Aorta (tissue), 5 donors: ENCODE measurements at regions not wholly inside any gene's neighbourhood (a gene's known extent, or its start where the extent isn't known, plus 50 kb on each side); places are given as distances from the start of the nearest gene placed in this dataset.
A peak's percentile ranks its signal among the peaks of the same experiment; 100 is the strongest.
"Not testable (repeated sequence)": the region's sequence is repeated elsewhere in the genome, so short reads cannot be mapped to it uniquely, and the experiment has no call there.

Experiments used
- ATAC-seq: fragments of 200-7000 bp; cut with Tn5 transposase; one replicate; pipeline ENCODE4 v1.9.1; 2022; ENCODE audit warnings: moderate library complexity; ENCODE audit not compliant: low FRiP score
- DNase-seq, 2 donors: peaks; one replicate each; pipeline ENCODE4 v3.0.0-alpha.2; 2020
- H3K27ac ChIP-seq, 2 donors: one replicate each; pipeline ENCODE4 v1.5.1; 2013; ENCODE audit warnings: low read length in 2 of 2, mild to moderate bottlenecking in 2 of 2, moderate library complexity in 2 of 2, control low read depth in 1 of 2, inconsistent platforms in 1 of 2, low read depth in 1 of 2
- H3K27me3 ChIP-seq, 2 donors: one replicate each; pipeline ENCODE4 v1.6.1; 2013; ENCODE audit warnings: control low read depth in 1 of 2, low read length in 1 of 2, mild to moderate bottlenecking in 1 of 2, moderate library complexity in 1 of 2; ENCODE audit not compliant: insufficient read depth in 2 of 2, control insufficient read depth in 1 of 2
- H3K36me3 ChIP-seq, 2 donors: one replicate each; pipeline ENCODE4 v1.6.1; 2013; ENCODE audit warnings: control low read depth in 1 of 2, low read length in 1 of 2, mild to moderate bottlenecking in 1 of 2; ENCODE audit not compliant: insufficient read depth in 2 of 2, control insufficient read depth in 1 of 2
- H3K4me1 ChIP-seq, 2 donors: one replicate each; pipeline ENCODE4 v1.6.1; 2013; ENCODE audit warnings: low read length in 2 of 2, control low read depth in 1 of 2, mild to moderate bottlenecking in 1 of 2, moderate library complexity in 1 of 2; ENCODE audit not compliant: insufficient read depth in 2 of 2, control insufficient read depth in 1 of 2
- H3K4me3 ChIP-seq, 2 donors: one replicate each; pipeline ENCODE4 v1.5.1; 2013; ENCODE audit warnings: low read length in 2 of 2, control low read depth in 1 of 2, mild to moderate bottlenecking in 1 of 2
- H3K9me3 ChIP-seq: one replicate; pipeline ENCODE4 v1.6.1; 2013; ENCODE audit warnings: mild to moderate bottlenecking, low read length; ENCODE audit not compliant: control insufficient read depth
- whole genome bisulfite sequencing, 2 donors: extraction: QIAGEN DNeasy Blood & Tissue Kit; methylation state at CpG; one replicate each; pipeline ENCODE4 v1.1.7; 2013; 5-methylcytosine and 5-hydroxymethylcytosine counted together
- intact Hi-C, 2 donors: fragments of 100-400 bp; cut with DNase I; formaldehyde crosslinking; loops; one replicate each; pipeline versions ENCODE4 v1.14.2 to v1.15.0; 2022
- donor health status: healthy with polysubstance abuse.
- donor health status: Bipolar disorder and iron deficiency.
- donor health status: DM: no; HTN: no; CAD: no.
- donor health status: DM: no; HTN: no; CAD: no.
- donor health status: DM: yes; HTN: yes; CAD: no.

GRCh38 chr9:25288195-25288594 is 390.0 kb downstream of the TUSC1 start:
- H3K4me1 ChIP-seq, DNase-seq, H3K4me3 ChIP-seq, H3K36me3 ChIP-seq, H3K27me3 ChIP-seq, H3K27ac ChIP-seq, H3K9me3 ChIP-seq, intact Hi-C loops, ATAC-seq: not testable (repeated sequence)
- WGBS, 2 donors, result 89 to 90% methylated on average over 5 of the region's 5 CpGs

- Histone ChIP-seq H3K27ac (no peak overlapping the region), H3K9me3 (no peaks in the 10 kb centered on the region), H3K4me1 (no peaks in the 10 kb centered on the region), H3K36me3 (no peaks in the 10 kb centered on the region), H3K4me3 (no peak overlapping the region), H3K27me3 (no peaks in the 10 kb centered on the region)
- intact Hi-C loops, result no loop called here
- DNase-seq, result no peak
- ATAC-seq, result no peak
- WGBS, 2 donors, result 13 to 16% methylated on average over 1 of the region's 1 CpG
Observed at GRCh38 chr9:25284365-25284764, 393.9 kb downstream of the TUSC1 start.

GRCh38 chr9:25282946-25283345 is 395.3 kb downstream of the TUSC1 start:
- Histone ChIP-seq H3K27ac (no peak overlapping the region), H3K9me3 (no peaks in the 10 kb centered on the region), H3K27me3 (no peaks in the 10 kb centered on the region), H3K36me3 (no peaks in the 10 kb centered on the region), H3K4me1 (no peaks in the 10 kb centered on the region), H3K4me3 (no peak overlapping the region)
- DNase-seq (no peak), ATAC-seq (no peak)
- 88 to 92% methylated on average over 1 of the region's 1 CpG for WGBS, 2 donors
- intact Hi-C loops, result no loop called here

- no peak overlapping the region for H3K27ac ChIP-seq
- H3K27me3 ChIP-seq, result no peaks in the 10 kb centered on the region
- DNase-seq (no peak), ATAC-seq (no peak)
- H3K4me1 ChIP-seq, result no peaks in the 10 kb centered on the region
- WGBS, 2 donors, result 85 to 88% methylated on average over 4 of the region's 4 CpGs
- H3K36me3 ChIP-seq, result no peaks in the 10 kb centered on the region
- H3K9me3 ChIP-seq, result no peaks in the 10 kb centered on the region
- no peak overlapping the region for H3K4me3 ChIP-seq
- intact Hi-C loops, result no loop called here
Observed at GRCh38 chr9:25261445-25261844, 416.8 kb downstream of the TUSC1 start.

- H3K27me3 ChIP-seq, result no peaks in the 10 kb centered on the region
- no peak for DNase-seq
- no peaks in the 10 kb centered on the region for H3K36me3 ChIP-seq
- H3K9me3 ChIP-seq, result no peaks in the 10 kb centered on the region
- intact Hi-C loops, result no loop called here
- no peak overlapping the region for H3K4me3 ChIP-seq
- WGBS, 2 donors, result 16 to 32% methylated on average over 1 of the region's 1 CpG
- no peak for ATAC-seq
- no peak overlapping the region for H3K27ac ChIP-seq
- H3K4me1 ChIP-seq, result no peaks in the 10 kb centered on the region
Observed at GRCh38 chr9:25260046-25260445, 418.2 kb downstream of the TUSC1 start.

GRCh38 chr9:25255216-25255615 is 423.0 kb downstream of the TUSC1 start:
- 94 to 97% methylated on average over 5 of the region's 5 CpGs for WGBS, 2 donors

GRCh38 chr9:25254051-25254450 is 424.2 kb downstream of the TUSC1 start:
- no peaks in the 10 kb centered on the region for H3K4me1 ChIP-seq
- ATAC-seq (no peak), DNase-seq (no peak)
- H3K4me3 ChIP-seq, result no peak overlapping the region
- no peaks in the 10 kb centered on the region for H3K9me3 ChIP-seq
- intact Hi-C loops, result no loop called here
- H3K27me3 ChIP-seq, result no peaks in the 10 kb centered on the region
- H3K27ac ChIP-seq, result no peak overlapping the region
- 15 to 23% methylated on average over 2 of the region's 2 CpGs for WGBS, 2 donors
- H3K36me3 ChIP-seq, result no peaks in the 10 kb centered on the region

More at GRCh38 chr9:25255216-25255615, 423.0 kb downstream of the TUSC1 start:
- intact Hi-C loops, result no loop called here
- no peaks in the 10 kb centered on the region for H3K27me3 ChIP-seq
- DNase-seq (no peak), ATAC-seq (no peak)
- H3K36me3 ChIP-seq, result no peaks in the 10 kb centered on the region
- H3K27ac ChIP-seq, result no peak overlapping the region
- no peaks in the 10 kb centered on the region for H3K9me3 ChIP-seq
- H3K4me1 ChIP-seq, result no peaks in the 10 kb centered on the region
- H3K4me3 ChIP-seq, result no peak overlapping the region

- no peaks in the 10 kb centered on the region for H3K4me1 ChIP-seq
- no peaks in the 10 kb centered on the region for H3K27me3 ChIP-seq
- H3K4me3 ChIP-seq, result no peak overlapping the region
- H3K9me3 ChIP-seq, result no peaks in the 10 kb centered on the region
- H3K27ac ChIP-seq, result no peak overlapping the region
- 52 to 54% methylated on average over 3 of the region's 3 CpGs for WGBS, 2 donors
- no peaks in the 10 kb centered on the region for H3K36me3 ChIP-seq
- intact Hi-C loops, result no loop called here
- DNase-seq, result no peak
- ATAC-seq, result no peak
Observed at GRCh38 chr9:25241421-25241820, 436.8 kb downstream of the TUSC1 start.

GRCh38 chr9:25226901-25227686 is 451.1 kb downstream of the TUSC1 start:
- WGBS, 2 donors, result 90 to 92% methylated on average over 8 of the region's 8 CpGs
- DNase-seq (no peak), ATAC-seq (peak; percentile 26)

More at GRCh38 chr9:25226901-25227686, 451.1 kb downstream of the TUSC1 start:
- Histone ChIP-seq H3K9me3 (no peaks in the 10 kb centered on the region), H3K4me3 (no peak overlapping the region), H3K4me1 (no peaks in the 10 kb centered on the region), H3K27me3 (no peaks in the 10 kb centered on the region), H3K27ac (no peak overlapping the region), H3K36me3 (no peaks in the 10 kb centered on the region)
- intact Hi-C loops, result no loop called here
